HG03175 (cell line): ENCODE measurements at regions not wholly inside any gene's neighbourhood (a gene's known extent, or its start where the extent isn't known, plus 50 kb on each side); places are given as distances from the start of the nearest gene placed in this dataset.
"Not testable (repeated sequence)": the region's sequence is repeated elsewhere in the genome, so short reads cannot be mapped to it uniquely, and the experiment has no call there.

Source experiments
- ATAC-seq: cut with Tn5 transposase; IDR thresholded peaks from one replicate; pipeline ENCODE4 v1.9.1; 2021; ENCODE audit warnings: mild to moderate bottlenecking, moderate library complexity; ENCODE audit not compliant: unreplicated experiment

DNA sequence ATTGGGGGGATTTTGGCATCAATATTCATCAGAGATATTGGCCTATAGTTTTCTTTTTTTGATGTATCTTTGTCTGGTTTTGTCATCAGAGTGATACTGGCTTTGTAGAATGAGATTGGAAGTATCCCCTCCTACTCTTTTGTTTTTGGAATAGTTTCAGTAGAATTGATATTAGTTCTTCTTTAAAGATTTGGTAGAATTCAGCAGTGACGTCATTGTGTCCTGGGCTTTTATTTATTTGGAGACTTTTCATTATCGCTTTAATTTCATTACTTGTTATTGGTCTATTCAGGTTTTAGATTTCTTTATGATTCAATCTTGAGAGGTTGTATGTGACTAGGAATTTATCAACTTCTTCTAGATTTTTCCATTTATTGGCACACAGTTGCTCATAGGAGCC, 825.5 kb upstream of the NXPH2 start:
- no peak for ATAC-seq

DNA sequence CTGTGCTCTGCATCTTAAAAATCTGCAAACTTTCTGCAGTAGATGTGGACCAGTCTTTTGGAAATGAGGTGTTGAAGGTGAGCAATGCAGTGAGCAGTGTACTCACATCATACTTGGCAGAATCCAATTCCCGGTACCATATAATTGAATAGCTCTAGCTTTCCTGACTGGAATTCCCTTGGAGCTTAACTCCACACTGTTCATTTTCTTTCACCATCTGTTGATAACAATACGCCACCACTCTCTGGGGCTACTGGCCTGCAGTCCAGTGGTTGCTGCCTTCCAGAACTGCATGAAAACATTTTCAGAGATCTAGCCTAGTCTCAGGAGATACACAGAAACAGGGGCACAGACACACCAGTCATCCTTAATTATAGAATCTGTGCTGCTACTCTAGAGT, 820.0 kb upstream of the NXPH2 start:
- no peak for ATAC-seq

DNA sequence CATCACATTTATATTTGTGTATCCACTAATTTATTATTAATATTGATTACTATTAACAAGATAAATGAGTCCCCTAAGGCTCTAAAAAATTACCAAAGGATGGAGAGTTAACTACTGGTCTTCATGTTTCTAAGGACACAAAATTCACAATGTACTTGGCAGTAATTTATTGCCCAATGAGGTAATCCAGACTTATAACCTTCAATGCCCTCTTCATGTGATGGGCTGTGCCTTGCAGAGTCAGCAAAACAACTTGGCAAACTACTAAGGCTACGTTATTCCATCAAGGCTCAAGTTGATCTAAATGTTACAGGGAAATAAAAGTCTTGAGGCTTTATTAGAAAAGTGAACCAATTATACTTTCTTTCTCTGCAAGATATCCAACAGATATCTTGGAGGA, 804.9 kb upstream of the NXPH2 start:
- no peak for ATAC-seq

DNA sequence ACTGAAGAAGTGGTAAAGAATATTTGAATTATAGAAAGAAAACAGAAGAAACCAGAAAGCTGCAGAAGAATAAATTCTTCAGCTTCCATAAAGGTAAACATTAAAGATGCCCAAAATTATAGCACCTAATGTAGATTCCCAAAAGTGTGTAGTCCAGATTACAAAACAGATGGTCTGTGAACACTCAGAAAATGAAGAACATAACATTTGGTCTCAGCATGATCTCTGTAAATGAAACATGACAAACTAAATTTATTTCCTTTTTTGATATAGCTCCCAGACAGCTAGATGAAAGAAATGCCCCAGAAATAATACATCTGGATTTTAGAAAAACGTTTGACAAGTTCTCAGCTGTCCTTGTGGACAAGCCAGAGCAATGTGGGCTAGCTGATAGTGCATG, 794.2 kb upstream of the NXPH2 start:
- ATAC-seq = no peak

DNA sequence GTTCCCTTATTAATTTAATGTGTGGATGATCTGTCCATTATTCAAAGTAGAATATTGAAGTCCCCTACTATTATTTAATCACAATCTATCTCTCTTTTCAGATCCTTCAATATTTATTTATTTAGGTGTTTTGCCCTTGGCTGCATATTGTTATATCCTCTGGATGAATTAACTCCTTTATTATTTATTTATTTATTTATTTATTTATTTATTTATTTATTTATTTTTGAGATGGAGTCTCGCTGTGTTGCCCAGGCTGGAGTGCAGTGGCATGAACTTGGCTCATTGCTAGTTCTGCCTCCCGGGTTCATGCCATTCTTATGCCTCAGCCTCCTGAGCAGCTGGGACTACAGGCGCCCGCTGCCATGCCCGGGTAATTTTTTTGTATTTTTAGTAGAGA, 776.6 kb upstream of the NXPH2 start:
- ATAC-seq = no peak

DNA sequence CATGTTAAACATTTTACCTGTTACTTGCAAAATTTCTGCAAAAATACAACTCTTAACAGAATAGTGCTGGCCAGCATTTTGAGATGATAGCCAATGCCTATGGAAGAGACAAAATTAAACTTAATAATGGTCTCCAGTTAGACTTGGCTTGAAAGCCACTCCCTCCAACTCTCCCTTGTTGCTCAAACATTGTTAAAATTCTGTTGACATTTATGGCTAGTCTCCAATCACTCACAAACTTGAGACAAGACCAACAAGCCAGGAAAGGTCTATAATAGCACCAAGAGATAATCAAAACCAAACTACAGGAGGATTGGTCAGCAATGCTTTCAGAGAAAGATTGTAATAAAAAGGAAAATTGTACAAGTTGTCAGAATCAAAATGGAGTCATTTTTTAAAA, 770.7 kb upstream of the NXPH2 start:
- ATAC-seq = no peak

DNA sequence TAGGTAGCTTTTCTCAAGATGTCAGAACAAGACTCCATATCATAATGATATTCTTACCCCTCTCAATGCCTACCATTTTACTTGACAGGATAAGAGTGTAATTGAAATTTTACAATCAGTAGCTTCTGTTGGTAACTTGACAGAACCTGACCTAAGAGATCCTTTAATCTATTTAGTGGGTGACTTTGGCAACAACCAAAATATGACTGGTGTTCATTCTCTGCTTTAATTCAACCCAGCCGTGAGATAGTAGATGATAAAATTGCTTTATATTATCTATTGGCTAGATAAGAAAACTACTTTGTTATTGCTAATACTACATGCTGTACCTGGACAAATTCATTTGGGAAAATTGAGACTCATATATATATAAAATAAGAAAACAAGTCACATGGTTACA, 770.2 kb upstream of the NXPH2 start:
- ATAC-seq = no peak

DNA sequence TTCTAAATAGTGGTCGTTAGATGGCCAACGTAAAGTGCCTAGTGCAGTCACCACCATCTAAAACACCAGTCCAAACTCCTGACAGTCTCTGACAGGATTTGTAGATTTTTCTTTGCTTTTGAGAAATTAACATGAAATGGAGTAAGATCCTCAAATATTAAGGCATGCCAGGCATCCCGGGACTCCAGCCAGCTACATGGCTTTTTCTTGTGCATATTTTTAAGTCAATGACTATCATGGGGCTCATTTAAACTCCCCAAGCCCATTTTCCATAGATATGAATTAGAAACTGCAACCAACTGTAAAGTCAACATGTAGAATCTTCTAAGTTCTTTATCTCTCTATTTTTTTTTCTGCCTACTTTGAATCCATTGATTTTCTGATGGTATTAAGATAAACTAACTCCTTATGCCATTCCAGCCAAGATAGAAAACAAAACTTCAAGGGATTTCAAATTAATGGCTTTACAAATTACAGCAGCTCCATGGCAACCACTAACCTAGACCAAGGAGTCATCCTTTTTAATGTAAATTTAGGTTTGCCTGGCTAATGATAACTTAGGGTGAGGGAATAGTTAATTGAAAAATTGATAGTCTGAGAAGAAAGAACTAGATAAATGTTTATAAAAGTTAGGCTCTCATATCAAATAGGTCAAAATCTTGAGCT, 764.1 kb upstream of the NXPH2 start:
- no peak for ATAC-seq

DNA sequence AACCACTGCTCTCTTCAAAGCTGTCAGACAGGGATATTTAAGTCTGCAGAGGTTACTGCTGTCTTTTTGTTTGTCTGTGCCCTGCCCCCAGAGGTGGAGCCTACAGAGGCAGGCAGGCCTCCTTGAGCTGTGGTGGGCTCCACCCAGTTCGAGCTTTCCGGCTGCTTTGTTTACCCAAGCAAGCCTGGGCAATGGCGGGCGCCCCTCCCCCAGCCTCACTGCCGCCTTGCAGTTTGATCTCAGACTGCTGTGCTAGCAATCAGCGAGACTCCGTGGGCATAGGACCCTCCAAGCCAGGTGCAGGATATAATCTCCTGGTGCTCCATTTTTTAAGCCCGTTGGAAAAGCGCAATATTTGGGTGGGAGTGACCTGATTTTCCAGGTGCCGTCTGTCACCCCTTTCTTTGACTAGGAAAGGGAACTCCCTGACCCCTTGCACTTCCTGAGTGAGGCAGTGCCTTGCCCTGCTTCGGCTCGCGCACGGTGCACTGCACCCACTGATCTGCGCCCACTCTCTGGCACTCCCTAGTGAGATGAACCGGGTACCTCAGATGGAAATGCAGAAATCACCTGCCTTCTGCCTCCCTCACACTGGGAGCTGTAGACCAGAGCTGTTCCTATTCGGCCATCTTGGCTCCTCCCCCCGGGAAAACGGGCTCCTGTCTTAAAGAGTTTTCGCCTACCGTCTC, 758.3 kb upstream of the NXPH2 start:
- ATAC-seq = not testable (repeated sequence)

DNA sequence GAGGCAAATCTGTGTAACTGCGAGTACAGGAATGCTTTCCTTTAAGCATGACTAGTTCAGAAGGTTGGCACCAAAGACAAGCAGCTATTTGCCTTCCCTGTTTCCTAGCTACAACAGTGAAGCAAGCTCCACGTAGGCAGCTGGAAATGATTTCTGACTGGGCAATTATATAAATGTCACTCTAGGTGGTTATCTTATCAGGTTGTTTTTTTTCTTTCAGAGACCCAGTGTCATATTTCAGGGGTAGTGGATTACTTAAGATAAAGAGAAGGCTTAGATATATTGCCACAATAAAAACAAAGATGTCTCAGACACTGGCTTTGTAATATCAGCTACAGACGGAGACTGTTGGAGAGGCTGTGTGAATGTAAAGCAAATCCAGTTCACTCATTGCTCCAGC, 748.9 kb upstream of the NXPH2 start:
- no peak for ATAC-seq

DNA sequence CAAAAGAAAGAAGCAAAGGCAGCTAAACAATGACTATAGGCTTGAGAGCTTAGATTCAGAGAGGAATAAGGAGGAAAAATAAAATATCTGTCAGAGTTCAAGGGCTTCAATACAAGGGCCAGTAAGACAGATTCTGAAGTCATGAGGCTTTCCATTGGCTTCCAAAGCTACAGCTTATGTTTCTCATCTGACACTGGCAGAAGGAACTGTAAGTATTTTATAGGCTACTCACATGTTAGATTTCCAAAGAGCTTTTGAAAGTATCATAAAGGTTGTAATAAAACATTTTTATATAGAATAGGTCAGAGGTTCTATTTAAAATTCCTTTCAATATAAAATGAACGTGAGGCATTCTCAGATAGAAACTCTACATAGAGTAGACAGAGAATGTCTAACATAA, 746.6 kb upstream of the NXPH2 start:
- no peak for ATAC-seq

DNA sequence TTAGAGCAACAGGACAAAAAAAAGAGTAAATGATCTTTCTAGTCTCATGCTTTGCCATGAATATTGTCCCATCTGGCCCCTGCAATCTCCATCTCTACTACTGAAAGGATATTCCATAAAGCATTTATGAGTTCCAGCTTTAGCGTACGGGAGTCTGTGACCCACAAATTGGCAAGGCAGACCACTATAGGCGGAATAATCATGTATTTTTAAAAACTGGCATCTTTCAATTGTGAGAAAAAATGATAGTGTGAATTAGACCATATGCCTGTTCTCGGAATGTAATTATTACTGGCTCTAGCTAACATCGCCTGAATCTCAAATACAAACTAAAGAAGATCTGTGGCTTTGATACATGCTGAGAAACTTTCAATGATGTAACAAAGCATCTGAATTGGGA, 738.1 kb upstream of the NXPH2 start:
- no peak for ATAC-seq

DNA sequence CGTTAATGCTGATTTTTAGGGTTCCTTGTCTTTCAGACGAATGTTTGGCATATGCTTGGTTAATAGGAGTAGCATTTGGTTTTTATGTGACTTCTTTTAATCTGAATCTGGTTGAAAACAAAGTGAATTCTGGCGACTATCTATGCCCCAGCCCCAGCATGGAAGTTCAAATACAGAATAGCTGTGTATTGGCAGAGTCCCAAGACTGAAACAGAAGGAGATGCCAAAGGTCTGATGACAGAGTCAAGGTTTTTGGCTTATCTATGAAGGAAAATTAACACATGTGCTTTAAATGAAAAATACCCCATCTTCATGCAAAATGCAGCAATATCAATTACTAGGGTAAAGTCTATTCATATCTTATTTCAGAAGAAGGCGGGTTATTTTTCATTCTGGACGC, 734.8 kb upstream of the NXPH2 start:
- no peak for ATAC-seq

DNA sequence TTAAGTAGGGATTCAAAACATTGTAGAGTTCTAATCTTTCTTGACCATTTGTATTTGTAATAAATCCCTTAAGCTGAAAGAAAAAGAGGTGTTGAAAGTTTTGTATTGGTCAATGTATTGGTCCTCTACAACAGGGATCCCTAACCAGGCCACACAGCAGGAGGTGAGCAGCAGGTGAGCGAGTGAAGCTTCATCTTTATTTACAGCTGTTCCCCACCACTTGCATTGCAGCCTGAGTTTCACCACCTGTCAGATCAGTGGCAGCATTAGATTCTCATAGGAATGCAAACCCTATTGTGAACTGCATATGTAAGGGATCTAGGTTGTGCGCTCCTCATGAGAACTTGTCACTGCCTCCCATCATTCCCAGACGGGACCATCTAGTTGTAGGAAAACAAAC, 715.7 kb upstream of the NXPH2 start:
- ATAC-seq = no peak

DNA sequence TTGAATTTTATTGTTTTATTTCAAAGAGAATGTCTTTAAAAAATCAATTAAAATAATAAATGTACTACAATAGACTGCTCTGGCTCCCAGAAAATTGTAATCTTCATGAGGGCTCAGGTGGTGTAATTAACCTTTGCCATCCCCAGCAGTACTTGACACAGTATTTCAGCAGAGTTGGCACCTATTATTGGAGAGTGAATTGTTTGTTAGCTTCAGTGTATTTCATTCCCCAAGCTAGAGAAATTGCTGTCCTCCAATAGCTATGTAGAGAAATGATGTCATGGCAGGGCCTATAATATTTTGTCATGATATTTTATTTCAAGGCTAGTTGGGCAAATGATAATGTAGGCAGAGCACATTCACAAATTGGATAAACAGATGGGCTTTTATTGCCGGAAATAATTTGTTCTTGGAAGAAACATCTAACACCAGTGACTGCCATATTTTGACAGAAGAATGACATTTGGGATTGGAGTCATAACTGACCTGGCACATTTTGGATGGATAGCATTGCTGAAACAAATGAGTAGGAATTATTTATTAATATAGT, 712.0 kb upstream of the NXPH2 start:
- no peak for ATAC-seq

DNA sequence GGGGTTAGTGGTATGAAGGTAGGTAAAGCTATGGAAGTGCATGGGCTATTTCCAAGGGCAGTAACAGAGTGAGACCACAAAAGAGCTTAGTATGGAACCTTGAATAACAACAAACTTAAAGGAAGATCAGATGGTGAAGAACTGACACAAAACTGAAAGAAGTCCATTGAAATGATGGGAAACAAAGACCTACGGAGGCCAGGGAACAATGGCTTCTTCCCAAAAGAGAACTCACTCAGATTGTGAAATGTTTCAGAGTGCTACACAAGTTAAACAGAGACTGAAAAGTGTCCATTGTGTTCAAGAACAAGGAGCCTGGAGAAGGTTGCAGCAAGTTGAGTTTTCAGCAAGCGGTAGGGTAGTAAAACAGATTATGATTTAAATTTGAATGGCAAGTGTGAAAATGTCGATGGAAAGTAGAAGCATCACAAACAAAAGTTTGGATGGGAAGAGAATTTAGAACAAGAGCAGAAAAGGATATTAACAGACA, 700.0 kb upstream of the NXPH2 start:
- ATAC-seq = no peak

DNA sequence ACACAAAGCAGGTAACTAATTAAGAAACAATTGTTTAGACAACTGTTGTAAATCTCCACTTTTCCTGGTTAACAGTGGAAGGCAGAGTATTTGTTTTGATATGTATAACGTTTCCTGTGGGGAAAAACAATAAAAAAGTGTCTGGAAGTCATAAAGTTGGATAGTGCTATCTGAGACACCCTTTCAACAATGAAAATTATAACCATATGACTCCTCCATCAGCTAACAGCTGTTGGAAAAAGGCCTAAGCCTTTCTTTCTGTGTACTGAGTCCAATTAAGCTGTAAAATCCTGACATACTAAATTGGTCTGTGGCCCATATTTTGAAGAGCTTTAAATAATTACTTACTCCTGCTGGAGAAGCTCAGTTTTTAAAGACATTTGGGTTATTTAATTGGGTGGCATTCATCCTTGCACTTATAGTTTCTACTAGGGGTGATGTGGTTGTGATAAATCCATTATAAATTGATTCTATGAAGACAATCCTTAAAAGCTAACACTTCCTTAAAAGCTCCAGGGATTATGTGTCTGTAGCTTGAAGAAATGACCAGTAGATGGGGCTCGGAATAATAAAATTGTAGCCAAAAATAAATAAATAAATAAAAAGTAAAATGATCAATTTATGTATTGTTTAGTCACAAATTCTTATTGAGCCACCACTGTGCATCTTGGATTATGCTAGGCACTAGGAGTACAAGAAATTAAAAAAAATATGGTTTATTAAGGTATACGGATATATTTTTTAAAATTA, 698.1 kb upstream of the NXPH2 start:
- ATAC-seq = no peak

DNA sequence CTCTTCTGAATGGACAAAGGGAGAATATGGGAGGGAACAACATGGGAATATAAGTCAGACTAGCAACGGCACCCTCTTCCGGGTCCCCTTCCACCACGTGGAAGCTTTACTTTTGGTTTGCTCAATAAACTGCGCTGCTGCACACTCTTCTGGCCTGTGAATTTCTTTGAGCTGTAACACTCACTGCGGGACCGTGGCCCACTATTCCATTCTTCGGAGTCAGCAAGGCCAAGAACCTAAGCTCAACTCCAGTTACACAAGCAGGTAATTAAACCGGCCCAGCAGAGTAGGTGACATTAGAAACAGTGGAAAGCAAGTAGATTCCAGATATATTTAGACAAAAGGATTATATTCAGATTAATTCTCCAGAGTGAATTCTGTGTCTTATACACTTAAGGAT, 697.4 kb upstream of the NXPH2 start:
- ATAC-seq = no peak

DNA sequence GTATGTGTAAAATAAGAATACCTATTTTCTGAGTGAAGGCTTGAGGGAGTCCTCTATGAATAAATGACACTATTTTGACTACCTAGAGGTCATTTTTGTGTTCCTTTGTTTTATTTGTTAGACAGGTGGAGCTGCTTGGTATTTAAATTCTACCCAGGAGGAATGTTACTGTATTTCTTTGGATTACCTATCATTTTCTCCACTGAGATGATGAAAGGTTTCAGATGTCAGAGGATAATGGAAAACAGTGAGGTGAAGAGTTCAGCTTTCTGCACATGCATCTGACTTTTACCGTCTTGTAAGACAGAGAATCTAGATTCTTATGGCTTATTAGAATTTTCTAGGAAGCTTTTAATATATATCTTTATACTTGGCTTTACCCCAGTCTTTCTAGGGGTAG, 689.8 kb upstream of the NXPH2 start:
- ATAC-seq = no peak

DNA sequence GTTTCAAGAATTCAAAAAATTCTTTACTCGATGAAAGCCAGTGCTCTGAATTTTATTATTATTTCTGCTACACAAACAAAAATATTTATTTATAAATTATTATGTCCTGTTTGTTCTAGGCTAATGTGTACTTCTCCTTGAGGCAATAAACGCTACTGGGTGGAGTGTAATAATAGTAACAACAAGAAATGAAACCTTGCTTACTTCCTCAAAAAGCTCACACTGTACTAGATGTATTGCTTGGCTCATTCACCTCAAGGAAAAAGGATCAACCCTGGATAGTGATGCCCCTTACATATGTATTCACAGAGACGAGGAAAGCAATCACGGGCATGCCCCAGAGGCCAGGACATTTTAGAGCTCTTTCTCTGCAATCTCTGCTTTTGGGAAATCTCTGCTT, 685.6 kb upstream of the NXPH2 start:
- no peak for ATAC-seq

DNA sequence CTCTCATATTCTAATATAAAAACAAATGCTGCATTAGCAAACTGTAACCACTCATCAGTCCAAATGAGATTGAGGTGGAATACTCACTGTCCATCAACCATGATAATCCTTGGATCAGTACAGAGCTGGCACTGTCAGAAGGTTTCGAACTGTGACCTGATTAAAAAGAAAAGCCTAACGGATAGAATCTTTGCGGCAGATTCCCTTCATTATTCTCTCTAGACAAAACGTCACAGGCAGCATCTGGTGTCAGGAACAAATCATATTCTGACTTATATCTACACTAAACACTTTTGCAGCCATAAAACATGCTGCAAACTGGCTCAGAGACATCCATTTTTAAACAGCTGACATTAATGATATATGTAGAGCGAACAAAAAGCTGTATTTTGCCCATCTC, 677.7 kb upstream of the NXPH2 start:
- ATAC-seq = no peak

DNA sequence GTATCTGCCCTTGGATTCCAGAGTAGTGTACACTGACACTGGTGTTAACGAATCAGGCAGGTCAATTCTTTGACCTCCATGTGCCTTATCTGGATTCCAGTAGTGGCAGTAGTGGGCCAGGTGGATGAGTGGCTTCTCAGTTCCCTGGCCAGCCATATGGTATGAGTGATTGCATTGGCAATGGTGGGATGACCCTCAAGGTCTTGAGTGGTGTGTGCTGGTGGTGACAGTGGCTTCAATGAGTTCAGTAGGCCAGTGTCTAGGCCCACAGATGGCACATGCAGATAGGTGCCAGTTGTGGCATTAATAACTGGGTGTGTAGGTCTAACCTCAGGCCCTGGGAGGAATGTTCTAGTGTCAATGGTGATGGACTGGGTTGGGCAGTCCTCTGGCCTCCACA, 674.1 kb upstream of the NXPH2 start:
- ATAC-seq = no peak
